Loucy (cell line): ENCODE measurements at regions not wholly inside any gene's neighbourhood (a gene's known extent, or its start where the extent isn't known, plus 50 kb on each side); places are given as distances from the start of the nearest gene placed in this dataset.

Source experiments
- EZH2phosphoT487 ChIP-seq: fragments of 200-600 bp; IDR thresholded peaks from 2 replicates; pipeline ENCODE4 v1.6.1; 2018; ENCODE audit warnings: antibody characterized with exemption, mild to moderate bottlenecking, moderate library complexity, borderline replicate concordance
- TF ChIP-seq, protein P1 (sequence below): fragments of 200-600 bp; sonication (generic); conservative IDR thresholded peaks from 2 replicates; pipeline ENCODE4 v1.5.1; 2014; ENCODE audit warnings: mild to moderate bottlenecking, antibody characterized with exemption, low read length

DNA sequence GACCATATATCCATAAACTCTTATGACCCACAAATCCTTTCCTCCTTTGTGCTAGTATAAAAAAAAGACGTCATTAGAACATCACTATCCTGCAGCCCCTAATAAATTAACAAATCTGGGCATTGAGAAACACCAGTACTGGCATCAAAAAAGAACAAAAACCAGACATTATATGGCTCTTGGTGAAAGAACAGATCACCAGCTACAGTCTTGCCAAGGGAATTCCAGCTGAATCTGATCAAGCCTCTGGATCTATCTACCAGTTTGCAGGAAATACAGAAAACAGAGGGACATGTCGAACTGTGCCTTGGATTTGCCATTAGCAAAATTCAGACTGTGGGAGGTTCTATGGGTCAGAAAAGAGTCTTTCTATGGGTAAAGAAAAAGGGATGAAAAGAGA, 93.7 kb upstream of the DDX18 start:
- TF ChIP-seq, protein P1, sequence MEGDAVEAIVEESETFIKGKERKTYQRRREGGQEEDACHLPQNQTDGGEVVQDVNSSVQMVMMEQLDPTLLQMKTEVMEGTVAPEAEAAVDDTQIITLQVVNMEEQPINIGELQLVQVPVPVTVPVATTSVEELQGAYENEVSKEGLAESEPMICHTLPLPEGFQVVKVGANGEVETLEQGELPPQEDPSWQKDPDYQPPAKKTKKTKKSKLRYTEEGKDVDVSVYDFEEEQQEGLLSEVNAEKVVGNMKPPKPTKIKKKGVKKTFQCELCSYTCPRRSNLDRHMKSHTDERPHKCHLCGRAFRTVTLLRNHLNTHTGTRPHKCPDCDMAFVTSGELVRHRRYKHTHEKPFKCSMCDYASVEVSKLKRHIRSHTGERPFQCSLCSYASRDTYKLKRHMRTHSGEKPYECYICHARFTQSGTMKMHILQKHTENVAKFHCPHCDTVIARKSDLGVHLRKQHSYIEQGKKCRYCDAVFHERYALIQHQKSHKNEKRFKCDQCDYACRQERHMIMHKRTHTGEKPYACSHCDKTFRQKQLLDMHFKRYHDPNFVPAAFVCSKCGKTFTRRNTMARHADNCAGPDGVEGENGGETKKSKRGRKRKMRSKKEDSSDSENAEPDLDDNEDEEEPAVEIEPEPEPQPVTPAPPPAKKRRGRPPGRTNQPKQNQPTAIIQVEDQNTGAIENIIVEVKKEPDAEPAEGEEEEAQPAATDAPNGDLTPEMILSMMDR = no peak
- TF ChIP-seq EZH2phosphoT487 = no peak
